Hepatocyte (in vitro differentiated cells): ENCODE measurements at regions not wholly inside any gene's neighbourhood (a gene's known extent, or its start where the extent isn't known, plus 50 kb on each side); places are given as distances from the start of the nearest gene placed in this dataset.

ENCODE experiments used
- DNase-seq: peaks from one replicate; pipeline ENCODE4 v3.0.0-alpha.2; 2016; ENCODE audit warnings: low spot score
- H2AFZ ChIP-seq: fragments of 200-600 bp; sonication (generic); 2 replicates; pipeline ENCODE4 v1.6.0; 2016; ENCODE audit warnings: antibody characterized with exemption, mild to moderate bottlenecking
- H3K27ac ChIP-seq: fragments of 200-600 bp; sonication (generic); 2 replicates; pipeline ENCODE4 v1.5.1; 2016; ENCODE audit warnings: mild to moderate bottlenecking
- H3K27me3 ChIP-seq: fragments of 200-600 bp; sonication (generic); 2 replicates; pipeline ENCODE4 v1.6.1; 2016
- H3K36me3 ChIP-seq: fragments of 200-600 bp; sonication (generic); replicated peaks from 2 replicates; pipeline ENCODE4 v1.5.1; 2016; ENCODE audit warnings: low read depth; ENCODE audit not compliant: insufficient read depth
- H3K4me1 ChIP-seq: fragments of 200-600 bp; sonication (generic); 2 replicates; pipeline ENCODE4 v1.5.1; 2016; ENCODE audit warnings: mild to moderate bottlenecking, moderate library complexity; ENCODE audit not compliant: insufficient read depth
- H3K4me2 ChIP-seq: fragments of 200-600 bp; sonication (generic); 2 replicates; pipeline ENCODE4 v1.6.0; 2016
- H3K4me3 ChIP-seq: fragments of 200-600 bp; sonication (generic); 2 replicates; pipeline ENCODE4 v1.5.1; 2016; ENCODE audit warnings: mild to moderate bottlenecking
- H3K79me2 ChIP-seq: fragments of 200-600 bp; sonication (generic); 2 replicates; pipeline ENCODE4 v1.6.0; 2017; ENCODE audit warnings: mild to moderate bottlenecking
- H3K9me2 ChIP-seq: fragments of 200-600 bp; sonication (generic); replicated peaks from 2 replicates; pipeline ENCODE4 v1.6.0; 2017; ENCODE audit warnings: mild to moderate bottlenecking; ENCODE audit not compliant: insufficient read depth
- H3K9me3 ChIP-seq: fragments of 200-600 bp; sonication (generic); 2 replicates; pipeline ENCODE4 v1.5.1; 2016; ENCODE audit warnings: low read depth, mild to moderate bottlenecking
- H4K20me1 ChIP-seq: fragments of 200-600 bp; sonication (generic); 2 replicates; pipeline ENCODE4 v1.6.0; 2016; ENCODE audit warnings: mild to moderate bottlenecking; ENCODE audit not compliant: insufficient read depth, poor library complexity, severe bottlenecking
- CTCF ChIP-seq: fragments of 200-600 bp; sonication (generic); IDR thresholded peaks from 2 replicates; pipeline ENCODE4 v1.5.1; 2016; ENCODE audit warnings: antibody characterized with exemption, mild to moderate bottlenecking; ENCODE audit not compliant: poor library complexity
- EZH2 ChIP-seq: fragments of 200-600 bp; sonication (generic); IDR thresholded peaks from 2 replicates; pipeline ENCODE4 v1.6.1; 2016; ENCODE audit warnings: antibody characterized with exemption, mild to moderate bottlenecking, borderline replicate concordance
- EZH2phosphoT487 ChIP-seq: fragments of 200-600 bp; sonication (generic); IDR thresholded peaks from one replicate; pipeline ENCODE4 v1.6.1; 2018; ENCODE audit warnings: antibody characterized with exemption, mild to moderate bottlenecking, low read depth, moderate library complexity; ENCODE audit not compliant: unreplicated experiment, severe bottlenecking
- WGBS: methylation state at CpG from one replicate; pipeline ENCODE4 v1.1.6; 2016; ENCODE audit warnings: low lambda C conversion rate; ENCODE audit errors: missing lambda C conversion rate; 5-methylcytosine and 5-hydroxymethylcytosine counted together

DNA sequence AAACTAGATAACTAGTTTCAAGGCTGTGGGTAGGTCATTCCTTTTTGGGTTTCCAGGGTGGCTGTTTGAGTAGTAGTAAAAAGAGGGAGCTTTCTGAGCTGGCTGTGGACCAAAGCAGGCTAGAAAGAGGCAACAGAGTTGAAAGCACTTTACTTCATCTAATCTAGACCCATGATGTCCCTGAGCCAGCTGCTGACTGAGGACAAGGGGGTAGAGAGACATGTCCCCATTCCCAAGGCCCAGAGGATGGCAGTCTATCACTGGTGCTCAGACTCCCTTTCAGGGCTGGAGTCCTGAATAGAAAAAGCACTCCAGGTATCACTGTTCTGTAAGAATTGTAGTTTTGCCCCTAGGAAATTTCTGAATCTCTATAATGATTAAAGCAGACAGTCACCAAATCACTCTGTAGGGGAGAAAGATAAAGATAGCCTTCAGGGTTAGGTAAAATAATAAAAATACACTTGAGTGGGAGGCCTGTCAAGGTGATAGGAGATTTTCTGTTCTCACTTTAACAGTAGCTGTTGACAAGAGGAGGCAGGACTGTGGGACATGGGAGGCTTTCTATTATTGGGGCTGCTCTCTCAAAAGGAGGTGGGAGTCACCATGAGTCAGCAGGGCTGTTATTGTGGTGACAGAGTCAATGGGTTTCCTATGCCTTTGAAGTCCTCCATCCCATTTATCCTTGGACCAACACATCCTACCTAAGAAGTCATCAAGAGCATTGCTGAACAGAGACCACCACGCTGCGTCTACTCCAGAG lies 190.2 kb upstream of the MPHOSPH6 start:
- no peaks in the 10 kb centered on the region for H3K9me3 ChIP-seq
- no peak overlapping the region for H2AFZ ChIP-seq
- no peaks in the 10 kb centered on the region for H3K9me2 ChIP-seq
- no peaks in the 10 kb centered on the region for H3K79me2 ChIP-seq
- no peaks in the 10 kb centered on the region for H3K36me3 ChIP-seq
- H3K27me3 ChIP-seq = no peaks in the 10 kb centered on the region
- WGBS = 91% methylated on average over 2 of the region's 2 CpGs
- H3K27ac ChIP-seq = no peak overlapping the region
- no peak for DNase-seq
- H4K20me1 ChIP-seq = no peaks in the 10 kb centered on the region
- H3K4me1 ChIP-seq = no peaks in the 10 kb centered on the region
- H3K4me2 ChIP-seq = no peak overlapping the region
- no peak overlapping the region for H3K4me3 ChIP-seq
- TF ChIP-seq EZH2 (no peak), CTCF (no peak), EZH2phosphoT487 (no peak)

- no peaks in the 10 kb centered on the region for H3K27me3 ChIP-seq
- WGBS = 61% methylated on average over 7 of the region's 7 CpGs
- no peaks in the 10 kb centered on the region for H3K4me1 ChIP-seq
- H4K20me1 ChIP-seq = no peaks in the 10 kb centered on the region
- no peak for TF ChIP-seq CTCF
- no peak for TF ChIP-seq EZH2phosphoT487
- TF ChIP-seq EZH2 = no peak
- H3K9me3 ChIP-seq = no peaks in the 10 kb centered on the region
- no peak overlapping the region for H3K4me2 ChIP-seq
- H3K36me3 ChIP-seq = no peaks in the 10 kb centered on the region
- H3K27ac ChIP-seq = no peak overlapping the region
- no peak overlapping the region for H2AFZ ChIP-seq
- no peaks in the 10 kb centered on the region for H3K79me2 ChIP-seq
- H3K9me2 ChIP-seq = no peaks in the 10 kb centered on the region
- no peak for DNase-seq
- H3K4me3 ChIP-seq = no peak overlapping the region
Observed at GRCh38 chr16:82358606-82359221, 188.7 kb upstream of the MPHOSPH6 start.

DNA sequence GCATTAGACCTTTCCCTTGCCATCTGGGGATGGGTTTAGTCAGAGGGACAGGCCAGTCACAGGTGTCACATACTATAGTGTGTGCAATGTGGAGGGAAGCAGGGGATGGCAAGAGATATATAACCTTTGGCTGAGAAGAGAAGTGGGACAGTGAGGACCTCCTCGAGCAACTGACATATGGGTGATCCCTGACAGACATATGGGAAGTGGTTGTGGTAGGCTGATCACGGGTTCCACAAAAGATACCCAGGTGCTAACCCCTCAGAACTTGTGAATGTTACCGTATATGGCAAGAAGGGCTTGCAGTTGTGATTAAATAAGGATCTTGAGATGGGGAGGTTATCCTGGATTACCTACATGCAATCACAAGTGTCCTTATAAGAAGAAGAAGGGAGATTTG lies 188.1 kb upstream of the MPHOSPH6 start:
- Histone ChIP-seq H2AFZ (no peak overlapping the region), H3K79me2 (no peaks in the 10 kb centered on the region), H3K4me3 (no peak overlapping the region), H3K36me3 (no peaks in the 10 kb centered on the region), H3K4me1 (no peaks in the 10 kb centered on the region), H4K20me1 (no peaks in the 10 kb centered on the region), H3K9me2 (no peaks in the 10 kb centered on the region), H3K4me2 (no peak overlapping the region), H3K27ac (no peak overlapping the region), H3K9me3 (no peaks in the 10 kb centered on the region), H3K27me3 (no peaks in the 10 kb centered on the region)
- 88% methylated on average over 3 of the region's 3 CpGs for WGBS
- no peak for DNase-seq
- TF ChIP-seq EZH2 (no peak), EZH2phosphoT487 (no peak), CTCF (no peak)
